ENCODE measurements at regions not wholly inside any gene's neighbourhood (a gene's known extent, or its start where the extent isn't known, plus 50 kb on each side); places are given as distances from the start of the nearest gene placed in this dataset.

- TF ChIP-seq MEF2A (IDR thresholded peaks at IDR 0.05; ENCODE audit: borderline replicate concordance, low read depth), result no peak
- no peak for TF ChIP-seq TAF1 (IDR thresholded peaks at IDR 0.05; ENCODE audit: borderline replicate concordance, low read depth, low read length)
- no peak for TF ChIP-seq SMC3 (IDR thresholded peaks at IDR 0.05; ENCODE audit: low read depth, low read length)
- no peak for TF ChIP-seq ZBTB33 (IDR thresholded peaks at IDR 0.05; ENCODE audit: borderline replicate concordance, low read depth)
Observed at GRCh38 chr7:83441-83840, 108.9 kb upstream of the FAM20C start (continued).

GRCh38 chr7:83861-84632 lies 108.3 kb upstream of the FAM20C start:
- Histone ChIP-seq H3K4me2 (no peak overlapping the region), H3K4me3 (ENCODE audit: low read depth in 2 of 2, low read length in 1 of 2) (no peak overlapping the region), H3K9ac (no peak overlapping the region), H3F3A (replicated peaks; ENCODE audit: insufficient read depth) (peaks cover 3% of the 10 kb centered on the region), H4K20me1 (ENCODE audit: insufficient read depth) (no peaks in the 10 kb centered on the region), H3K36me3 (replicated peaks in 1 of 2; ENCODE audit: control insufficient read depth in 1 of 2, insufficient read depth in 2 of 2, low read length in 1 of 2) (no peaks in the 10 kb centered on the region), H3K79me2 (ENCODE audit: insufficient read depth) (no peaks in the 10 kb centered on the region), H3K4me1 (ENCODE audit: control insufficient read depth in 1 of 2, insufficient read depth in 2 of 2, low read depth in 1 of 2, low read length in 1 of 2) (peaks cover 23 to 30% of the 10 kb centered on the region in 2 experiments; a peak in 3 of 4 replicates), H2AFZ (ENCODE audit: low read depth) (no peak overlapping the region), H3K27me3 (ENCODE audit: insufficient read depth) (no peaks in the 10 kb centered on the region), H3K9me3 (no peaks in the 10 kb centered on the region), H3K9me2 (no peaks in the 10 kb centered on the region), H3K27ac (ENCODE audit: low read depth in 2 of 2, low read length in 1 of 2) (no peak overlapping the region)
- WGBS (ENCODE audit: low lambda C conversion rate), result 85% methylated on average over 9 of the region's 25 CpGs
- DNase-seq, result no peak
- POLR2A ChIA-PET, result no interaction called here
- CTCF ChIA-PET, result no interaction called here
- TF ChIP-seq RFX5 (IDR thresholded peaks at IDR 0.05; ENCODE audit: low read length) (no peak), CHD2 (IDR thresholded peaks at IDR 0.05; ENCODE audit: low read length, partially characterized antibody) (no peak), USF2 (IDR thresholded peaks at IDR 0.05; ENCODE audit: borderline replicate concordance, low read depth, low read length) (no peak), IRF3 (IDR thresholded peaks at IDR 0.05; ENCODE audit: low read depth, low read length) (no peak), FOXM1 (IDR thresholded peaks at IDR 0.05; ENCODE audit: low read depth) (no peak), TAF1 (IDR thresholded peaks at IDR 0.05; ENCODE audit: borderline replicate concordance, low read depth, low read length) (no peak), GABPA (IDR thresholded peaks at IDR 0.05; ENCODE audit: low read depth) (no peak)

GRCh38 chr7:84633-85020 lies 107.7 kb upstream of the FAM20C start:
- 83% methylated on average over 8 of the region's 11 CpGs for WGBS (ENCODE audit: low lambda C conversion rate)
- no peak overlapping the region for H3K4me2 ChIP-seq
- no peak for TF ChIP-seq EP300 (IDR thresholded peaks at IDR 0.05; ENCODE audit: borderline replicate concordance in 1 of 2, low read depth in 1 of 2, low read length in 1 of 2)
- no peak for TF ChIP-seq ELF1 (IDR thresholded peaks at IDR 0.05)
- no peak for TF ChIP-seq TAF1 (IDR thresholded peaks at IDR 0.05; ENCODE audit: borderline replicate concordance, low read depth, low read length)
- no peak for TF ChIP-seq TEAD4 (IDR thresholded peaks at IDR 0.05; ENCODE audit: borderline replicate concordance, insufficient read depth)

More at GRCh38 chr7:84633-85020, 107.7 kb upstream of the FAM20C start:
- Histone ChIP-seq H3K4me3 (ENCODE audit: low read depth in 2 of 2, low read length in 1 of 2) (no peak overlapping the region), H3K9me3 (no peaks in the 10 kb centered on the region), H3K4me1 (ENCODE audit: control insufficient read depth in 1 of 2, insufficient read depth in 2 of 2, low read depth in 1 of 2, low read length in 1 of 2) (peaks cover 28 to 36% of the 10 kb centered on the region in 2 experiments; a peak in 3 of 4 replicates), H3K79me2 (ENCODE audit: insufficient read depth) (no peaks in the 10 kb centered on the region), H3K27me3 (ENCODE audit: insufficient read depth) (no peaks in the 10 kb centered on the region), H3K27ac (ENCODE audit: low read depth in 2 of 2, low read length in 1 of 2) (no peak overlapping the region), H3F3A (replicated peaks; ENCODE audit: insufficient read depth) (peaks cover 9% of the 10 kb centered on the region), H4K20me1 (ENCODE audit: insufficient read depth) (no peaks in the 10 kb centered on the region), H3K36me3 (replicated peaks in 1 of 2; ENCODE audit: control insufficient read depth in 1 of 2, insufficient read depth in 2 of 2, low read length in 1 of 2) (no peaks in the 10 kb centered on the region), H3K9me2 (no peaks in the 10 kb centered on the region), H2AFZ (ENCODE audit: low read depth) (no peak overlapping the region), H3K9ac (no peak overlapping the region)
- ChIA-PET CTCF (no interaction called here), POLR2A (no interaction called here)
- DNase-seq, result no peak
